ENCODE measurements at regions not wholly inside any gene's neighbourhood (a gene's known extent, or its start where the extent isn't known, plus 50 kb on each side); places are given as distances from the start of the nearest gene placed in this dataset.

GRCh38 chr11:70547386-70547785 is 149.1 kb downstream of the CTTN start:
- Histone ChIP-seq H3K9me1 (ENCODE audit: control insufficient read depth, insufficient read depth, low read length) (no peaks in the 10 kb centered on the region), H3K27ac (ENCODE audit: extremely low read depth, low read depth, low read length) (no peak overlapping the region), H3K27me3 (ENCODE audit: control insufficient read depth in 2 of 2, insufficient read depth in 2 of 2, low read length in 2 of 2) (peaks cover 33 to 84% of the 10 kb centered on the region in 2 experiments), H3K36me3 (ENCODE audit: control insufficient read depth, insufficient read depth, low read length) (no peaks in the 10 kb centered on the region), H2AFZ (ENCODE audit: low read depth, low read length) (no peak overlapping the region), H3K4me2 (ENCODE audit: insufficient read depth, low read length) (no peak overlapping the region), H3K4me3 (no peak overlapping the region), H4K20me1 (replicated peaks; ENCODE audit: control insufficient read depth, insufficient read depth, low read length) (peaks cover 5% of the 10 kb centered on the region), H3K4me1 (replicated peaks in 1 of 2; ENCODE audit: control insufficient read depth in 2 of 2, insufficient read depth in 2 of 2, low read length in 2 of 2) (peaks cover 0 to 11% of the 10 kb centered on the region in 2 experiments; a peak in 2 of 5 replicates), H3K9me3 (replicated peaks; ENCODE audit: control insufficient read depth, insufficient read depth, low read depth, low read length) (no peaks in the 10 kb centered on the region), H3K9ac (ENCODE audit: insufficient read depth in 1 of 2, low read depth in 2 of 2, low read length in 2 of 2) (no peak overlapping the region), H3K79me2 (ENCODE audit: control insufficient read depth, insufficient read depth, low read length) (no peaks in the 10 kb centered on the region)
- 2% methylated on average over 7 of the region's 7 CpGs for WGBS (ENCODE audit: insufficient coverage, low coverage, missing lambda C conversion rate)
- ChIA-PET POLR2A (no interaction called here), CTCF (ENCODE audit: low intra/inter-chr PET ratio) (no interaction called here)
- no peak for FAIRE-seq
- in situ Hi-C loops (cut with MboI) (no loop called here), intact Hi-C loops (cut with micrococcal nuclease) (no loop called here)
- BruUV-seq (replicated peaks): no TSS peak
- DNase-seq (ENCODE audit: extremely low read depth in 1 of 4, low spot score in 3 of 4): no peak
- no peak for ATAC-seq
- no peak for TF ChIP-seq E2F1 (CRISPR knock-in tag; IDR thresholded peaks at IDR 0.05)
- TF ChIP-seq HLTF (IDR thresholded peaks at IDR 0.05): no peak
- TF ChIP-seq CREB5 (CRISPR knock-in tag; IDR thresholded peaks at IDR 0.05): no peak
- TF ChIP-seq KLF16 (IDR thresholded peaks at IDR 0.05): no peak
- no peak for TF ChIP-seq MGA (IDR thresholded peaks at IDR 0.05)
- no peak for TF ChIP-seq HMGXB4 (CRISPR knock-in tag; IDR thresholded peaks at IDR 0.05)
- no peak for TF ChIP-seq FOXJ2 (tag; IDR thresholded peaks at IDR 0.05)
- TF ChIP-seq WHSC1 (IDR thresholded peaks at IDR 0.05; ENCODE audit: low read length): no peak

All from K562 (cell line).